ENCODE measurements at regions not wholly inside any gene's neighbourhood (a gene's known extent, or its start where the extent isn't known, plus 50 kb on each side); places are given as distances from the start of the nearest gene placed in this dataset.

DNA sequence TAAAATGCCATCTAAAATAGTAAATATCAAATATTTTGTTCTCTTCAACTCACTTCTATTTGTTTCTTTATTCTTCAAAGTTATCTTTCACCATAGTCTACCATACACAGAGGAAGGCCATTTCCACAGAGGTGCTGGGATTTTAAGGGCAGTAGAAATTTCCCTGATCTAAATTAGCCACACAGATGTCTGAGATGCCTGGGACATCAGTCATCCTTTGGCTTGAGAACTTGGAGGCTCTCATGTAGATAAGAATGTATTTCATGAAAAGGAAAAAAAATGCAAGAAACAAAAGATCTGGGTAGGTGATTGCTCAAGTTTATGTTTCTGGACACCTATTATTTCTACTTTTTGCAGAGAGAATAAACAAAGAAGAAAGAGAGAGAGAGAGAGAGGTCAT is 1008.2 kb downstream of the NLGN4X start:
- no TSS peak for BruUV-seq (replicated peaks)
- H3K36me3 Mint-ChIP-seq (ENCODE audit: insufficient read depth, unreplicated experiment), result no peaks in the 10 kb centered on the region
- no peaks in the 10 kb centered on the region for H3K4me1 ChIP-seq
- H3K4me3 ChIP-seq (ENCODE audit: low read depth, low read length), result no peak overlapping the region
- H3K27me3 ChIP-seq (replicated peaks; ENCODE audit: control insufficient read depth, insufficient read depth, low read length), result no peaks in the 10 kb centered on the region
- ChIA-PET POLR2A (no interaction called here), CTCF (no interaction called here)
- H3K9me3 ChIP-seq, result no peaks in the 10 kb centered on the region
- intact Hi-C loops (cut with micrococcal nuclease; ENCODE audit: unreplicated experiment), result no loop called here
- DNase-seq, result no peak
- TF ChIP-seq CTCF (IDR thresholded peaks at IDR 0.05; ENCODE audit: insufficient read depth in 1 of 2, low read depth in 1 of 2, low read length in 1 of 2, severe bottlenecking in 1 of 2, unreplicated experiment in 1 of 2), result no peak
- H3K9me3 Mint-ChIP-seq (ENCODE audit: unreplicated experiment), result peaks cover 26% of the 10 kb centered on the region
- no peak overlapping the region for H3K27ac Mint-ChIP-seq (ENCODE audit: unreplicated experiment)
- no peaks in the 10 kb centered on the region for H3K4me1 Mint-ChIP-seq (ENCODE audit: low read depth, unreplicated experiment)
- no peaks in the 10 kb centered on the region for H3K27me3 Mint-ChIP-seq (ENCODE audit: insufficient read depth, unreplicated experiment)
- H3K4me3 Mint-ChIP-seq (ENCODE audit: unreplicated experiment), result no peak overlapping the region
- H3K36me3 ChIP-seq (ENCODE audit: control insufficient read depth, insufficient read depth, low read length), result no peaks in the 10 kb centered on the region

- Mint-ChIP-seq H3K9me3 (ENCODE audit: unreplicated experiment) (no peaks in the 10 kb centered on the region), H3K36me3 (ENCODE audit: insufficient read depth, unreplicated experiment) (no peaks in the 10 kb centered on the region)
Measured at GRCh38 chrX:5194806-5195205, 1033.9 kb downstream of the NLGN4X start.

DNA sequence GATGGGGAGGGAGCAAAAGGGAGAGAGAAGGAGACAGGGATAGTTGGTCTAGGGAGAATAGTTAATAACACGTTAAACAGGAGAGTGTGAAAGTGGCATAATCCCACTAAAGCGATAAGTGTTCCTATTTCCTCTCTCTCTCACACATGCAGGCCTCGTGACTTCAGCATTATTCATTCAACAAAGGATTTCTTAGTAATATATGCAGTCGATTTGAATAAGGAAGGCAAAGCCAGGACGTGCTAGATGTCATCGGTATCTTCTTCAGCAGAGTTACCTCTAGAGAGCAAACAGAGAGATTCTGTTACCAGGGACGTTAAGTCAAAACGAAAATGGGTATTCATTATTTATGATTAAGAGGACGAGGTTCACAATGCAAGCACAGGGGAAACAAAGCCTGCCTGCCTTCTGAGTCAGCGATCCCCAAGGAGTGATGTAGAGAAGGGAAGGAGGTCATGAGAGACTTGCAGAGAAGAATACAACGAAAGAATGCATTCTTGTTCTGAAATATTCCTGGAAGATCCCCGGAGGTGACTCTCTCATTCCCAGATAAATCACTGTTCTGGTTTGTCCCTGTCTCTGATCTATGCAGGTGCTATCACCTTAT is 1048.4 kb downstream of the NLGN4X start:
- no peaks in the 10 kb centered on the region for H3K4me1 Mint-ChIP-seq (ENCODE audit: low read depth, unreplicated experiment)
- H3K27me3 ChIP-seq (replicated peaks; ENCODE audit: control insufficient read depth, insufficient read depth, low read length), result no peaks in the 10 kb centered on the region
- no peak for DNase-seq
- H3K4me3 Mint-ChIP-seq (ENCODE audit: unreplicated experiment), result no peak overlapping the region
- H3K36me3 ChIP-seq (ENCODE audit: control insufficient read depth, insufficient read depth, low read length), result no peaks in the 10 kb centered on the region
- no peaks in the 10 kb centered on the region for H3K4me1 ChIP-seq
- ChIA-PET CTCF (no interaction called here), POLR2A (no interaction called here)
- H3K27me3 Mint-ChIP-seq (ENCODE audit: insufficient read depth, unreplicated experiment), result peaks cover 3% of the 10 kb centered on the region
- H3K9me3 Mint-ChIP-seq (ENCODE audit: unreplicated experiment), result peaks cover 11% of the 10 kb centered on the region
- intact Hi-C loops (cut with micrococcal nuclease; ENCODE audit: unreplicated experiment), result no loop called here
- no peak for TF ChIP-seq CTCF (IDR thresholded peaks at IDR 0.05; ENCODE audit: insufficient read depth in 1 of 2, low read depth in 1 of 2, low read length in 1 of 2, severe bottlenecking in 1 of 2, unreplicated experiment in 1 of 2)
- H3K4me3 ChIP-seq (ENCODE audit: low read depth, low read length), result no peak overlapping the region
- H3K9me3 ChIP-seq, result no peaks in the 10 kb centered on the region
- H3K36me3 Mint-ChIP-seq (ENCODE audit: insufficient read depth, unreplicated experiment), result no peaks in the 10 kb centered on the region
- H3K27ac Mint-ChIP-seq (ENCODE audit: unreplicated experiment), result no peak overlapping the region
- no TSS peak for BruUV-seq (replicated peaks)

More at GRCh38 chrX:5194806-5195205, 1033.9 kb downstream of the NLGN4X start:
- POLR2A ChIA-PET, result no interaction called here
- Histone ChIP-seq H3K36me3 (ENCODE audit: control insufficient read depth, insufficient read depth, low read length) (no peaks in the 10 kb centered on the region), H3K4me3 (ENCODE audit: low read depth, low read length) (no peak overlapping the region), H3K27me3 (replicated peaks; ENCODE audit: control insufficient read depth, insufficient read depth, low read length) (no peaks in the 10 kb centered on the region), H3K4me1 (no peaks in the 10 kb centered on the region), H3K9me3 (no peaks in the 10 kb centered on the region)
- TF ChIP-seq CTCF (IDR thresholded peaks at IDR 0.05; ENCODE audit: insufficient read depth in 1 of 2, low read depth in 1 of 2, low read length in 1 of 2, severe bottlenecking in 1 of 2, unreplicated experiment in 1 of 2), result no peak
- no TSS peak for BruUV-seq (replicated peaks)
- intact Hi-C loops (cut with micrococcal nuclease; ENCODE audit: unreplicated experiment), result no loop called here
- CTCF ChIA-PET, result no interaction called here
- Mint-ChIP-seq H3K4me3 (ENCODE audit: unreplicated experiment) (no peak overlapping the region), H3K27me3 (ENCODE audit: insufficient read depth, unreplicated experiment) (no peaks in the 10 kb centered on the region), H3K27ac (ENCODE audit: unreplicated experiment) (no peak overlapping the region), H3K4me1 (ENCODE audit: low read depth, unreplicated experiment) (no peaks in the 10 kb centered on the region)
- no peak for DNase-seq
